ENCODE measurements at regions not wholly inside any gene's neighbourhood (a gene's known extent, or its start where the extent isn't known, plus 50 kb on each side); places are given as distances from the start of the nearest gene placed in this dataset.

- no peak for TF ChIP-seq CTCF (IDR thresholded peaks at IDR 0.05; ENCODE audit: low read depth, low read length)
- no peak for TF ChIP-seq POLR2A (IDR thresholded peaks at IDR 0.05; ENCODE audit: extremely low read depth, insufficient read length)
These were observed 146.2 kb downstream of the AACS start for GRCh38 chr12:125211464-125211863.
